HG03457 (cell line): ENCODE measurements at regions not wholly inside any gene's neighbourhood (a gene's known extent, or its start where the extent isn't known, plus 50 kb on each side); places are given as distances from the start of the nearest gene placed in this dataset.
"Not testable (repeated sequence)": the region's sequence is repeated elsewhere in the genome, so short reads cannot be mapped to it uniquely, and the experiment has no call there.

Experiments
- ATAC-seq: cut with Tn5 transposase; IDR thresholded peaks from one replicate; pipeline ENCODE4 v1.9.1; 2021; ENCODE audit warnings: moderate number of reproducible peaks; ENCODE audit not compliant: unreplicated experiment

GRCh38 chr3:157921811-157922210, 184.4 kb downstream of the SHOX2 start:
- no peak for ATAC-seq

- no peak for ATAC-seq
Measured at GRCh38 chr3:157920822-157921700, 185.2 kb downstream of the SHOX2 start.

GRCh38 chr3:157919319-157919887, 186.8 kb downstream of the SHOX2 start:
- ATAC-seq: no peak

- ATAC-seq: no peak
Measured at GRCh38 chr3:157918402-157918801, 187.8 kb downstream of the SHOX2 start.

- ATAC-seq: no peak
Measured at GRCh38 chr3:157916672-157917071, 189.5 kb downstream of the SHOX2 start.

- no peak for ATAC-seq
Measured at GRCh38 chr3:157914882-157915281, 191.3 kb downstream of the SHOX2 start.

- ATAC-seq: no peak
Measured at GRCh38 chr3:157913741-157914150, 192.5 kb downstream of the SHOX2 start.

- no peak for ATAC-seq
Measured at GRCh38 chr3:157912514-157913451, 193.4 kb downstream of the SHOX2 start.

- ATAC-seq: no peak
Measured at GRCh38 chr3:157906627-157907026, 199.6 kb downstream of the SHOX2 start.

GRCh38 chr3:157905885-157906284, 200.3 kb downstream of the SHOX2 start:
- ATAC-seq: no peak

GRCh38 chr3:157902680-157903079, 203.5 kb downstream of the SHOX2 start:
- ATAC-seq: not testable (repeated sequence)

GRCh38 chr3:157888040-157888439, 218.2 kb downstream of the SHOX2 start:
- no peak for ATAC-seq

GRCh38 chr3:157876556-157876955, 229.7 kb downstream of the SHOX2 start:
- no peak for ATAC-seq

GRCh38 chr3:157872902-157873301, 233.3 kb downstream of the SHOX2 start:
- no peak for ATAC-seq

GRCh38 chr3:157871838-157872460, 234.3 kb downstream of the SHOX2 start:
- no peak for ATAC-seq

GRCh38 chr3:157871248-157871647, 235.0 kb downstream of the SHOX2 start:
- ATAC-seq: no peak

- ATAC-seq: no peak
Measured at GRCh38 chr3:157868946-157869345, 237.3 kb downstream of the SHOX2 start.

GRCh38 chr3:157868196-157868595, 238.0 kb downstream of the SHOX2 start:
- no peak for ATAC-seq

- ATAC-seq: no peak
Measured at GRCh38 chr3:157865352-157866000, 240.7 kb downstream of the SHOX2 start.

GRCh38 chr3:157861076-157861765, 245.0 kb downstream of the SHOX2 start:
- ATAC-seq: no peak
